ENCODE measurements at regions not wholly inside any gene's neighbourhood (a gene's known extent, or its start where the extent isn't known, plus 50 kb on each side); places are given as distances from the start of the nearest gene placed in this dataset.

- DNase-seq (ENCODE audit: low read depth, low spot score): no peak
- in situ Hi-C loops (cut with HindIII; ENCODE audit: low pct_unique_long_range_greater_than_20kb, low sequenced_read_pairs): no loop called here
- no peaks in the 10 kb centered on the region for H3K9me3 ChIP-seq (ENCODE audit: control insufficient read depth, insufficient read depth, low read depth, low read length)
- H3K4me3 ChIP-seq (ENCODE audit: low read depth in 2 of 2, low read length in 2 of 2): no peak overlapping the region
- ChIA-PET CTCF (no interaction called here), POLR2A (no interaction called here)
- no peak overlapping the region for H3K27ac ChIP-seq (ENCODE audit: low read length)
- H3K27me3 ChIP-seq (ENCODE audit: control insufficient read depth, insufficient read depth, low read length): no peaks in the 10 kb centered on the region
- H3K36me3 ChIP-seq (ENCODE audit: control insufficient read depth, insufficient read depth, low read length): no peaks in the 10 kb centered on the region
- no TSS peak for BruUV-seq (replicated peaks)
- no peak for TF ChIP-seq REST (IDR thresholded peaks at IDR 0.05; ENCODE audit: insufficient read depth in 1 of 2, low read depth in 2 of 2, low read length in 1 of 2)
- no peak for TF ChIP-seq TCF7L2 (IDR thresholded peaks at IDR 0.05; ENCODE audit: low read depth, low read length)
- TF ChIP-seq CTCF (IDR thresholded peaks at IDR 0.05): no peak
- TF ChIP-seq POLR2AphosphoS5 (IDR thresholded peaks at IDR 0.05; ENCODE audit: low read depth, low read length): no peak
- TF ChIP-seq SIN3A (IDR thresholded peaks at IDR 0.05; ENCODE audit: borderline replicate concordance, insufficient read depth, low read depth, low read length): no peak
- H3K4me1 ChIP-seq (ENCODE audit: control insufficient read depth, insufficient read depth, low read length): no peaks in the 10 kb centered on the region
- no peak for ATAC-seq
- intact Hi-C loops (cut with micrococcal nuclease; ENCODE audit: unreplicated experiment): no loop called here
Observed at GRCh38 chr2:180247658-180248057, 240.6 kb upstream of the CWC22 start.

- H3K27ac ChIP-seq (ENCODE audit: low read length): no peak overlapping the region
- H3K9me3 ChIP-seq (ENCODE audit: control insufficient read depth, insufficient read depth, low read depth, low read length): no peaks in the 10 kb centered on the region
- intact Hi-C loops (cut with micrococcal nuclease; ENCODE audit: unreplicated experiment) (no loop called here), in situ Hi-C loops (cut with HindIII; ENCODE audit: low pct_unique_long_range_greater_than_20kb, low sequenced_read_pairs) (no loop called here)
- CTCF ChIA-PET: no interaction called here
- DNase-seq (ENCODE audit: low read depth, low spot score) (no peak), ATAC-seq (no peak)
- no peaks in the 10 kb centered on the region for H3K4me1 ChIP-seq (ENCODE audit: control insufficient read depth, insufficient read depth, low read length)
- TF ChIP-seq CTCF (IDR thresholded peaks at IDR 0.05) (no peak), TCF7L2 (IDR thresholded peaks at IDR 0.05; ENCODE audit: low read depth, low read length) (no peak), SIN3A (IDR thresholded peaks at IDR 0.05; ENCODE audit: borderline replicate concordance, insufficient read depth, low read depth, low read length) (no peak), REST (IDR thresholded peaks at IDR 0.05; ENCODE audit: insufficient read depth in 1 of 2, low read depth in 2 of 2, low read length in 1 of 2) (no peak), POLR2AphosphoS5 (IDR thresholded peaks at IDR 0.05; ENCODE audit: low read depth, low read length) (no peak)
- no TSS peak for BruUV-seq (replicated peaks)
- POLR2A ChIA-PET: no interaction called here
- no peak overlapping the region for H3K4me3 ChIP-seq (ENCODE audit: low read depth in 2 of 2, low read length in 2 of 2)
- no peaks in the 10 kb centered on the region for H3K36me3 ChIP-seq (ENCODE audit: control insufficient read depth, insufficient read depth, low read length)
- H3K27me3 ChIP-seq (ENCODE audit: control insufficient read depth, insufficient read depth, low read length): no peaks in the 10 kb centered on the region
Observed at GRCh38 chr2:180246268-180246667, 239.2 kb upstream of the CWC22 start.
